ENCODE measurements at regions not wholly inside any gene's neighbourhood (a gene's known extent, or its start where the extent isn't known, plus 50 kb on each side); places are given as distances from the start of the nearest gene placed in this dataset.
"Not testable (repeated sequence)": the region's sequence is repeated elsewhere in the genome, so short reads cannot be mapped to it uniquely, and the experiment has no call there.

GRCh38 chr2:100743741-100744140 lies 76.2 kb upstream of the NPAS2 start:
- Histone ChIP-seq H2AFZ (ENCODE audit: low read depth, low read length) (no peak overlapping the region), H3K4me1 (ENCODE audit: insufficient read depth, low read length) (no peaks in the 10 kb centered on the region), H3K4me3 (ENCODE audit: low read length) (no peak overlapping the region), H3K27me3 (ENCODE audit: insufficient read depth, low read length) (peaks cover 4% of the 10 kb centered on the region), H3K36me3 (ENCODE audit: insufficient read depth, low read length) (no peaks in the 10 kb centered on the region), H3K9me3 (ENCODE audit: low read length) (no peaks in the 10 kb centered on the region)

DNA sequence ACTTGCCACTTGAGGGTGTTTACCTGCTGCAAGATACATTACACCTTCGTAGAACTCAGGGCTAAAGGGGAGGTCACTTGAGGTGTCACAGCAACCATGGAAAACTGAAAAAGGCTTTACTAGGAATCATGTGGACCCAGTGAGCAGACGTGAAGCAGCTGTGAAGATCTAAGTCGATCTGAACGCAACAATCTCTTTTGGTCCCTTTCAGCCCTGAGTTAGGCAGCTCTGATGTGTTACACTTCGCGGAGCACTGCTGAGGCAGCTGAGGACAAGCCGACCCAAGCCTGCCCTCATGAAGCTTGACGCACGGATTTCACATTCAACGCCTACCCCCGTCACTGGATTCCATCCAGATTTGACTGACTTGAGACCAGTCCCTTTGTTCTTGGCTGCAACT lies 75.8 kb upstream of the NPAS2 start:
- Histone ChIP-seq H3K4me1 (ENCODE audit: insufficient read depth, low read length) (no peaks in the 10 kb centered on the region), H3K9me3 (ENCODE audit: low read length) (no peaks in the 10 kb centered on the region), H3K36me3 (ENCODE audit: insufficient read depth, low read length) (no peaks in the 10 kb centered on the region), H2AFZ (ENCODE audit: low read depth, low read length) (no peak overlapping the region), H3K27me3 (ENCODE audit: insufficient read depth, low read length) (peaks cover 4% of the 10 kb centered on the region), H3K4me3 (ENCODE audit: low read length) (no peak overlapping the region)

DNA sequence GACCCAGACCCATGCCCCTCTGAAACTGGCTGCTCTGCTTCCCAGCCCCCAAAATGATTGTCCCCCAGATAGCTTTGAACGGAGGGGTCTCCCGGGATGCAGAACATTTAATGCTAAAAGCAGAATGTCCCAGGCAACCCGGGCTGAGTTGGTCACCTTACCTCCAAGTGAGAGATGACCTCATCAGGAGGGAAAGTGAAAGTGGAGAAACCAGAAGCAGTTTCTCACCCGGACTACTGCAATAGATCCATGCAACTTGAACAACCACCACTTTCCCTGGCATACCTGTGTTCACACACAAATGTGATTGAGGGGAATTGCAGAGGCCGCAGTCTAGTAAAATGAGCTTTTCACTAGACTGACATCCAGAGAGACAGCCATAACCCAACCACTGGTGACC lies 75.3 kb upstream of the NPAS2 start:
- H3K27me3 ChIP-seq (ENCODE audit: insufficient read depth, low read length): peaks cover 4% of the 10 kb centered on the region
- no peak overlapping the region for H3K4me3 ChIP-seq (ENCODE audit: low read length)
- H2AFZ ChIP-seq (ENCODE audit: low read depth, low read length): no peak overlapping the region
- no peaks in the 10 kb centered on the region for H3K36me3 ChIP-seq (ENCODE audit: insufficient read depth, low read length)
- H3K9me3 ChIP-seq (ENCODE audit: low read length): no peaks in the 10 kb centered on the region
- H3K4me1 ChIP-seq (ENCODE audit: insufficient read depth, low read length): no peaks in the 10 kb centered on the region

DNA sequence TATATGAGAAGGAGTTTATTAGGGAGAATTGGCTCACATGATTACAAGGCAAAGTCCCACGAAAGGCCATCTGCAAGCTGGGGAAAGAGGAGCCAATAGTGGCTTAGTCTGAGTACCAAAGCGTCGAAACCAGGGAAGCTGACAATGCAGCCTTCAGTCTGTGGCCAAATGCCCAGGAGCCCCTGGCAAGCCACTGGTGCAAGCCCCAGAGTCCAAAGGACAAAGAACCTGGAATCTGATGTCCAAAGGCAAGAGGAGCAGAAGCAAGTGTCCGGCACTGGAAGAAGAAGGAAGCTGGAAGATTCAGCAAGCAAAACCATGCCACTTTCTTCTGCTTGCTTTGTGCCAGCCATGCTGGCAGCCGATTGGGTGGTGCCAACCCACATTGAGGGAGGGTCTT lies 74.3 kb upstream of the NPAS2 start:
- H3K27me3 ChIP-seq (ENCODE audit: insufficient read depth, low read length): peaks cover 4% of the 10 kb centered on the region
- H3K9me3 ChIP-seq (ENCODE audit: low read length): no peaks in the 10 kb centered on the region
- H3K36me3 ChIP-seq (ENCODE audit: insufficient read depth, low read length): no peaks in the 10 kb centered on the region
- H2AFZ ChIP-seq (ENCODE audit: low read depth, low read length): no peak overlapping the region
- no peak overlapping the region for H3K4me3 ChIP-seq (ENCODE audit: low read length)
- H3K4me1 ChIP-seq (ENCODE audit: insufficient read depth, low read length): no peaks in the 10 kb centered on the region

DNA sequence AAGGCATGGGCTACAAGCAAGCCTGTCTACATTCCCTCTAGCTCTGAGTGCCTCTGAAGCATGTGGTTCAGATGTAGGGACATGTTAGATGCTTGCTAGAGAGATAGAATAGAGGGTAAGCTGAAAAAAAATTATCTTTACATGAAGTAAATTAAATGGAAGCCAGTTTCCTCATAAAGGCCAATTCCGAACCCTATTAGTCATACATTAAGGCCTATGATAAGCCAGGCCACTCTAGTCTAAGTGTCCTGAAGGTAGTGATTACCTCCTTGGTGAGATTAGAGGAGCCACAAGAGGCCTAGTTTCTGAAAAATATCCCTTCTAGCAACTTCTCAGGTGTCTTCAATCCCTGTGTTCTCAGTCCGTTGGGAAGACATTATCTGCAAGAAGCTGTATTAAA lies 72.4 kb upstream of the NPAS2 start:
- H3K27me3 ChIP-seq (ENCODE audit: insufficient read depth, low read length): peaks cover 4% of the 10 kb centered on the region
- no peaks in the 10 kb centered on the region for H3K4me1 ChIP-seq (ENCODE audit: insufficient read depth, low read length)
- no peak overlapping the region for H2AFZ ChIP-seq (ENCODE audit: low read depth, low read length)
- H3K9me3 ChIP-seq (ENCODE audit: low read length): no peaks in the 10 kb centered on the region
- no peaks in the 10 kb centered on the region for H3K36me3 ChIP-seq (ENCODE audit: insufficient read depth, low read length)
- no peak overlapping the region for H3K4me3 ChIP-seq (ENCODE audit: low read length)

GRCh38 chr2:100747996-100748615 lies 71.8 kb upstream of the NPAS2 start:
- no peak overlapping the region for H2AFZ ChIP-seq (ENCODE audit: low read depth, low read length)
- H3K36me3 ChIP-seq (ENCODE audit: insufficient read depth, low read length): no peaks in the 10 kb centered on the region
- H3K27me3 ChIP-seq (ENCODE audit: insufficient read depth, low read length): peaks cover 4% of the 10 kb centered on the region
- H3K9me3 ChIP-seq (ENCODE audit: low read length): no peaks in the 10 kb centered on the region
- H3K4me1 ChIP-seq (ENCODE audit: insufficient read depth, low read length): no peaks in the 10 kb centered on the region
- H3K4me3 ChIP-seq (ENCODE audit: low read length): no peak overlapping the region

DNA sequence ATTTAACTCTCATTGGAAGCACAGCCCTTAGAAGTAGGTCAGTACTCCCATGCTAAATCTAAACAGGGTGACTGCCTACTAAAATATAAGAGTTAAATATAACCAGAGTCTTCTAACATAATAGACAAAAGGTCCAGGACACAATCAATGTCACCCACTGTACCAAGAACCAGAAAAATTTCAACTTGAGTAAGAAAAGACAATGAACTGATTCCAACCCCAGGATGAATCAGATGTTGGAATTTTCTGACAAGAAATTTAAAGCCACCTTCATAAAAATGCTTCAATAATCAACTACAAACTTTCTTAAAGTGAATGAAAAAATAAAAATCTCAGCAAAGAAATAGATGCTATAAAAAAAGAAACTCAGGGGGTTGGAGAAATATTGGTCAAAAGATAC lies 71.3 kb upstream of the NPAS2 start:
- no peaks in the 10 kb centered on the region for H3K9me3 ChIP-seq (ENCODE audit: low read length)
- H2AFZ ChIP-seq (ENCODE audit: low read depth, low read length): no peak overlapping the region
- H3K4me1 ChIP-seq (ENCODE audit: insufficient read depth, low read length): no peaks in the 10 kb centered on the region
- H3K4me3 ChIP-seq (ENCODE audit: low read length): no peak overlapping the region
- H3K27me3 ChIP-seq (ENCODE audit: insufficient read depth, low read length): peaks cover 4% of the 10 kb centered on the region
- H3K36me3 ChIP-seq (ENCODE audit: insufficient read depth, low read length): no peaks in the 10 kb centered on the region

DNA sequence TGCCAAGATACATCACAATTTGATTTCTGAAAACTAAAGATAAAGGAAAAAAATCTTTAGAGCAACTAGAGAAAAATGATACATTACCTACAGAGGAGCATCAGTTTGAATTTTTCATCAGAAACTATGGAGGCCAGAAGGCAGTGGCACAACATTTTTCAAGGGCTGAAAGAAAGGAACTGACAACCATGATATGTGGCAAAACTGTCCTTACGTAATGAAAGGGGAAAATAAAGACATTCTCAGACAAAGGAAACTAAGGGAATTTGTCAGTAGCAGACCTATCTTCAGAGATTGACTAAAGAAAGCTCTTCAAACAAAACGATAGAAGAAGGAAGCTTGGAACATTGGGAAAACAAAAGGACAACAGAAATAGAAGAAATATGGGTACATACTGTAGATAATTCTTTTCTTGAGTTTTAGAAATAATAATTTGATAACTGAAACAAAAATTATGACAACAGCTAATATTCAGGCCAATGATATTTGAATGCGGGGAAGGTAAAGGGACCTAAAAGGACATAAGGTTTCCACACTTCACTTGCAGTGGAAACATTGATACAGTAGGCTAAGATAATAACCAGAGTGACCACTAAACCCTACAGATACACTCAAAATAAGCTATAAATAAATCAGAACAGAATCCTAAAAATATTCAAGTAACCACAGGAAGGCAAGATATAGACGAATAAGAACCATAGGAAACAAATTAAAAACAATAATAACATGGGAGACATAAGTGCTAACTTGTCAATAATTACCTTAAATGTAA lies 70.0 kb upstream of the NPAS2 start:
- no peaks in the 10 kb centered on the region for H3K9me3 ChIP-seq (ENCODE audit: low read length)
- H3K36me3 ChIP-seq (ENCODE audit: insufficient read depth, low read length): no peaks in the 10 kb centered on the region
- H3K27me3 ChIP-seq (ENCODE audit: insufficient read depth, low read length): peaks cover under 1% of the 10 kb centered on the region
- no peak overlapping the region for H3K4me3 ChIP-seq (ENCODE audit: low read length)
- no peak overlapping the region for H2AFZ ChIP-seq (ENCODE audit: low read depth, low read length)
- no peaks in the 10 kb centered on the region for H3K4me1 ChIP-seq (ENCODE audit: insufficient read depth, low read length)

DNA sequence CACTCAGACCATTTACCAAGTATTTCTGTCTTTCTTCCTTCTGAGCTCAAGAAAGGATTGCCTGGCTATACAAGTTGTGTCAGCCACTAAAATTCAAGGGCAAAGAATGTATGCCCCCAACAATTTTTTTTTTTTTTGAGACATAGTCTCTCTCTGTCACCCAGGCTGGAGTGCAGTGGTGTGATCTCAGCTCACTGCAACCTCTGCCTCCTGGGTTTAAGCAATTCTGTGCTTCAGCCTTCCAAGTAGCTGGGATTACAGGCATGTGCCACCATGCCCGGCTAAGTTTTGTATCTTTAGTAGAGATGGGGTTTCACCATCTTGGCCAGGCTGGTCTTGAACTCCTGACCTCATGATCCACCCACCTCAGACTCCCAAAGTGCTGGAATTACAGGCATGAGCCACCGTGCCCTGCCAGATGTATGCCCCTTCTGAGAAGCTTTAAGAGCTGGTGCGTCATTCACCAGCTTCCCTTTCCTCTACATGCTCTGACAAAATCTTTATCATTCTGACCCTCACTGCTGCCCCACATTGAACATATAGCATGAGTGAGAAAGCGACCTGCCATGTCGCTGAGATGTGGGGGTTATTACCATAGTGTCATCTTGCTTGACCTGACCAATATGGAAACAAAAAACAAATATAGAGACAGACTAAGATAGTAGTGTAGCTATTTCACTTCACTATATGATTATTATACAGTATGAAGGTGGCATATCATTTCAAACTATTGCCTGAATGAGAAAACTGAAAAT lies 67.9 kb upstream of the NPAS2 start:
- not testable (repeated sequence) for H3K27me3 ChIP-seq (ENCODE audit: insufficient read depth, low read length); H2AFZ ChIP-seq (ENCODE audit: low read depth, low read length); H3K9me3 ChIP-seq (ENCODE audit: low read length); H3K4me3 ChIP-seq (ENCODE audit: low read length); H3K36me3 ChIP-seq (ENCODE audit: insufficient read depth, low read length); H3K4me1 ChIP-seq (ENCODE audit: insufficient read depth, low read length)

GRCh38 chr2:100752628-100753333 lies 67.2 kb upstream of the NPAS2 start:
- no peaks in the 10 kb centered on the region for H3K9me3 ChIP-seq (ENCODE audit: low read length)
- no peak overlapping the region for H2AFZ ChIP-seq (ENCODE audit: low read depth, low read length)
- H3K27me3 ChIP-seq (ENCODE audit: insufficient read depth, low read length): peaks cover 8% of the 10 kb centered on the region
- H3K36me3 ChIP-seq (ENCODE audit: insufficient read depth, low read length): no peaks in the 10 kb centered on the region
- no peak overlapping the region for H3K4me3 ChIP-seq (ENCODE audit: low read length)
- H3K4me1 ChIP-seq (ENCODE audit: insufficient read depth, low read length): no peaks in the 10 kb centered on the region

GRCh38 chr2:100753444-100753843 lies 66.5 kb upstream of the NPAS2 start:
- H3K4me3 ChIP-seq (ENCODE audit: low read length): no peak overlapping the region
- no peaks in the 10 kb centered on the region for H3K9me3 ChIP-seq (ENCODE audit: low read length)
- H2AFZ ChIP-seq (ENCODE audit: low read depth, low read length): no peak overlapping the region
- peaks cover 8% of the 10 kb centered on the region for H3K27me3 ChIP-seq (ENCODE audit: insufficient read depth, low read length)
- no peaks in the 10 kb centered on the region for H3K4me1 ChIP-seq (ENCODE audit: insufficient read depth, low read length)
- no peaks in the 10 kb centered on the region for H3K36me3 ChIP-seq (ENCODE audit: insufficient read depth, low read length)

GRCh38 chr2:100753881-100754280 lies 66.1 kb upstream of the NPAS2 start:
- no peak overlapping the region for H3K4me3 ChIP-seq (ENCODE audit: low read length)
- peaks cover 8% of the 10 kb centered on the region for H3K27me3 ChIP-seq (ENCODE audit: insufficient read depth, low read length)
- H3K4me1 ChIP-seq (ENCODE audit: insufficient read depth, low read length): no peaks in the 10 kb centered on the region
- H3K9me3 ChIP-seq (ENCODE audit: low read length): no peaks in the 10 kb centered on the region
- H3K36me3 ChIP-seq (ENCODE audit: insufficient read depth, low read length): no peaks in the 10 kb centered on the region
- no peak overlapping the region for H2AFZ ChIP-seq (ENCODE audit: low read depth, low read length)

DNA sequence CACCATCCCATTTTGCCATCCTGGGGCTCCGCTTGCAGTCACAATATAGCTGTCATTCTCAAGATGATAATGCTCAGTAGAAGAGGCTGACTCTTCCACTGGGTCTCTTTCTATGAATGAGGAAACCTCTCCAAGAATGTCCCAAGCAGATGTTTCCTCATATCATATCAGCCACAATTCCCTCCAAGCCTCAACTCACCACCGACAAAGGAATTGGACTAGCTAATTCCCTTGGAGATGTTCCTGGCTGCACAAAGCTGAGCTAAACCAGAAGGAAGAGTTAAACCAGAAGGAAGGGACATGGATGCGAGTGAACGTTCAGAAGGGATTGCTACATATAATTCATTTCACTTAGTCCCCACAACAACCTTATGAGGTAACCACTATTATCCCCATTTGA lies 65.0 kb upstream of the NPAS2 start:
- Histone ChIP-seq H3K36me3 (ENCODE audit: insufficient read depth, low read length) (no peaks in the 10 kb centered on the region), H3K9me3 (ENCODE audit: low read length) (no peaks in the 10 kb centered on the region), H3K27me3 (ENCODE audit: insufficient read depth, low read length) (peaks cover 8% of the 10 kb centered on the region), H3K4me1 (ENCODE audit: insufficient read depth, low read length) (no peaks in the 10 kb centered on the region), H2AFZ (ENCODE audit: low read depth, low read length) (no peak overlapping the region), H3K4me3 (ENCODE audit: low read length) (no peak overlapping the region)

Data from neuron (in vitro differentiated cells).